AG04450 (cell line): ENCODE measurements at regions not wholly inside any gene's neighbourhood (a gene's known extent, or its start where the extent isn't known, plus 50 kb on each side); places are given as distances from the start of the nearest gene placed in this dataset.

Experiments used
- CTCF ChIA-PET: fragments of 300-600, 350-600 bp; formaldehyde crosslinking; extraction: SDS; loops from one replicate; lab custom pipeline; 2022; ENCODE audit warnings: antibody characterized with exemption, inconsistent platforms; lab: Charles Lee
- POLR2A ChIA-PET: fragments of 350-600 bp; formaldehyde crosslinking; extraction: SDS; loops from one replicate; lab custom pipeline; 2021; ENCODE audit warnings: antibody characterized with exemption, inconsistent platforms; lab: Yijun Ruan, JAX
- DNase-seq: peaks from one replicate; pipeline ENCODE4 v3.0.0-alpha.2; 2011; ENCODE audit warnings: low read depth, low spot score
- H3K27ac ChIP-seq: one replicate; pipeline ENCODE4 v1.5.1; 2012; ENCODE audit warnings: low read depth, low read length, control low read depth
- H3K27me3 ChIP-seq: one replicate; pipeline ENCODE4 v1.6.0; 2012; ENCODE audit warnings: low read length; ENCODE audit not compliant: control insufficient read depth, insufficient read depth
- H3K4me3 ChIP-seq: 2 replicates; pipeline ENCODE4 v1.5.1; 2011; ENCODE audit warnings: mild to moderate bottlenecking, low read depth, low read length, control low read depth
- H3K9me3 ChIP-seq: 2 replicates; pipeline ENCODE4 v1.5.1; 2012; ENCODE audit warnings: low read length; ENCODE audit not compliant: control insufficient read depth, insufficient read depth
- CTCF ChIP-seq: IDR thresholded peaks from 2 replicates; pipeline ENCODE4 v1.5.1; 2011; ENCODE audit warnings: low read depth, low read length, control low read depth, inconsistent platforms

GRCh38 chr12:67751381-67751928, 102.9 kb downstream of the DYRK2 start:
- no peaks in the 10 kb centered on the region for H3K27me3 ChIP-seq
- TF ChIP-seq CTCF: no peak
- no peaks in the 10 kb centered on the region for H3K9me3 ChIP-seq
- POLR2A ChIA-PET: interaction anchor here (0.6 kb wide), 1 partner anchor 46 kb away, joined by 10 read pairs; no protein-coding TSS in a partner anchor
- no peak overlapping the region for H3K27ac ChIP-seq
- CTCF ChIA-PET: interaction anchor here (0.6 to 1.3 kb wide), 2 partner anchors 395 kb away, joined by 3 to 5 read pairs; no protein-coding TSS in a partner anchor
- DNase-seq: no peak
- H3K4me3 ChIP-seq: no peak overlapping the region

GRCh38 chr12:67752226-67752732, 103.7 kb downstream of the DYRK2 start:
- no peak overlapping the region for H3K4me3 ChIP-seq
- POLR2A ChIA-PET: no interaction called here

GRCh38 chr12:67754933-67755697, 106.6 kb downstream of the DYRK2 start:
- ChIA-PET POLR2A (no interaction called here), CTCF (no interaction called here)
- Histone ChIP-seq H3K4me3 (no peak overlapping the region), H3K27me3 (no peaks in the 10 kb centered on the region), H3K27ac (no peak overlapping the region), H3K9me3 (no peaks in the 10 kb centered on the region)
- TF ChIP-seq CTCF: no peak
- no peak for DNase-seq

More at GRCh38 chr12:67752226-67752732, 103.7 kb downstream of the DYRK2 start:
- CTCF ChIA-PET: interaction anchor here (1.3 kb wide), 1 partner anchor 396 kb away, joined by 5 read pairs; no protein-coding TSS in a partner anchor
- Histone ChIP-seq H3K27me3 (no peaks in the 10 kb centered on the region), H3K9me3 (no peaks in the 10 kb centered on the region), H3K27ac (no peak overlapping the region)
- no peak for DNase-seq
- TF ChIP-seq CTCF: no peak

- H3K4me3 ChIP-seq: no peak overlapping the region
- H3K27ac ChIP-seq: no peak overlapping the region
- TF ChIP-seq CTCF: no peak
- no peak for DNase-seq
- ChIA-PET CTCF (no interaction called here), POLR2A (no interaction called here)
- H3K27me3 ChIP-seq: no peaks in the 10 kb centered on the region
- no peaks in the 10 kb centered on the region for H3K9me3 ChIP-seq
These were observed 109.1 kb downstream of the DYRK2 start for GRCh38 chr12:67757651-67758050.

GRCh38 chr12:67758119-67758518, 109.6 kb downstream of the DYRK2 start:
- H3K27ac ChIP-seq: no peak overlapping the region
- no peaks in the 10 kb centered on the region for H3K9me3 ChIP-seq
- H3K4me3 ChIP-seq: no peak overlapping the region
- DNase-seq: no peak
- ChIA-PET CTCF (no interaction called here), POLR2A (no interaction called here)
- no peak for TF ChIP-seq CTCF
- H3K27me3 ChIP-seq: no peaks in the 10 kb centered on the region
